ENCODE measurements at regions not wholly inside any gene's neighbourhood (a gene's known extent, or its start where the extent isn't known, plus 50 kb on each side); places are given as distances from the start of the nearest gene placed in this dataset.

- H3K27ac ChIP-seq (ENCODE audit: low read length) = no peak overlapping the region
- H3K9me3 ChIP-seq (ENCODE audit: control insufficient read depth, insufficient read depth, low read length) = no peaks in the 10 kb centered on the region
- DNase-seq (ENCODE audit: low read depth, low spot score) = no peak
- H3K27me3 ChIP-seq (ENCODE audit: control insufficient read depth, insufficient read depth, low read length) = no peaks in the 10 kb centered on the region
- peaks cover 8% of the 10 kb centered on the region; the same call in 1 of the 2 replicates for H3K4me1 ChIP-seq (ENCODE audit: control insufficient read depth, insufficient read depth, low read length)
- no peak overlapping the region for H3K4me3 ChIP-seq (ENCODE audit: low read length)
- no CpG with 5 or more reads among the region's 17 CpGs for WGBS (ENCODE audit: insufficient coverage, insufficient read length)
- no peaks in the 10 kb centered on the region for H3K36me3 ChIP-seq (ENCODE audit: control insufficient read depth, insufficient read depth, low read length)
Measured at GRCh38 chr16:85211271-85211801, 99.1 kb upstream of the CIBAR2 start.

- Histone ChIP-seq H3K36me3 (ENCODE audit: control insufficient read depth, insufficient read depth, low read length) (no peaks in the 10 kb centered on the region), H3K27me3 (ENCODE audit: control insufficient read depth, insufficient read depth, low read length) (no peaks in the 10 kb centered on the region), H3K9me3 (ENCODE audit: control insufficient read depth, insufficient read depth, low read length) (no peaks in the 10 kb centered on the region), H3K27ac (ENCODE audit: low read length) (no peak overlapping the region), H3K4me3 (ENCODE audit: low read length) (no peak overlapping the region), H3K4me1 (ENCODE audit: control insufficient read depth, insufficient read depth, low read length) (peaks cover 3% of the 10 kb centered on the region; the same call in 1 of the 2 replicates)
- no peak for DNase-seq (ENCODE audit: low read depth, low spot score)
- no CpG with 5 or more reads among the region's 28 CpGs for WGBS (ENCODE audit: insufficient coverage, insufficient read length)
Measured at GRCh38 chr16:85213926-85214675, 101.8 kb upstream of the CIBAR2 start.

- DNase-seq (ENCODE audit: low read depth, low spot score) = no peak
- Histone ChIP-seq H3K4me3 (ENCODE audit: low read length) (no peak overlapping the region; the same call in 1 of the 2 replicates), H3K27me3 (ENCODE audit: control insufficient read depth, insufficient read depth, low read length) (no peaks in the 10 kb centered on the region), H3K36me3 (ENCODE audit: control insufficient read depth, insufficient read depth, low read length) (no peaks in the 10 kb centered on the region), H3K4me1 (ENCODE audit: control insufficient read depth, insufficient read depth, low read length) (peaks cover 4% of the 10 kb centered on the region; the same call in 1 of the 2 replicates), H3K9me3 (ENCODE audit: control insufficient read depth, insufficient read depth, low read length) (no peaks in the 10 kb centered on the region), H3K27ac (ENCODE audit: low read length) (no peak overlapping the region)
- WGBS (ENCODE audit: insufficient coverage, insufficient read length) = no CpG with 5 or more reads among the region's 8 CpGs
Measured at GRCh38 chr16:85215478-85216118, 103.3 kb upstream of the CIBAR2 start.

GRCh38 chr16:85216522-85217375, 104.5 kb upstream of the CIBAR2 start:
- no peak for DNase-seq (ENCODE audit: low read depth, low spot score)

GRCh38 chr16:85220125-85220839, 108.0 kb upstream of the CIBAR2 start:
- Histone ChIP-seq H3K27ac (ENCODE audit: low read length) (no peak overlapping the region), H3K36me3 (ENCODE audit: control insufficient read depth, insufficient read depth, low read length) (no peaks in the 10 kb centered on the region), H3K4me3 (ENCODE audit: low read length) (no peak overlapping the region), H3K4me1 (ENCODE audit: control insufficient read depth, insufficient read depth, low read length) (peaks cover 9% of the 10 kb centered on the region), H3K9me3 (ENCODE audit: control insufficient read depth, insufficient read depth, low read length) (no peaks in the 10 kb centered on the region), H3K27me3 (ENCODE audit: control insufficient read depth, insufficient read depth, low read length) (no peaks in the 10 kb centered on the region)
- WGBS (ENCODE audit: insufficient coverage, insufficient read length) = no CpG with 5 or more reads among the region's 31 CpGs
- DNase-seq (ENCODE audit: low read depth, low spot score) = no peak

More at GRCh38 chr16:85216522-85217375, 104.5 kb upstream of the CIBAR2 start:
- Histone ChIP-seq H3K27me3 (ENCODE audit: control insufficient read depth, insufficient read depth, low read length) (no peaks in the 10 kb centered on the region), H3K4me1 (ENCODE audit: control insufficient read depth, insufficient read depth, low read length) (peaks cover 9% of the 10 kb centered on the region), H3K9me3 (ENCODE audit: control insufficient read depth, insufficient read depth, low read length) (no peaks in the 10 kb centered on the region), H3K4me3 (ENCODE audit: low read length) (no peak overlapping the region), H3K27ac (ENCODE audit: low read length) (no peak overlapping the region), H3K36me3 (ENCODE audit: control insufficient read depth, insufficient read depth, low read length) (no peaks in the 10 kb centered on the region)
- WGBS (ENCODE audit: insufficient coverage, insufficient read length) = no CpG with 5 or more reads among the region's 19 CpGs

- Histone ChIP-seq H3K27me3 (ENCODE audit: control insufficient read depth, insufficient read depth, low read length) (no peaks in the 10 kb centered on the region), H3K36me3 (ENCODE audit: control insufficient read depth, insufficient read depth, low read length) (no peaks in the 10 kb centered on the region), H3K4me1 (ENCODE audit: control insufficient read depth, insufficient read depth, low read length) (peaks cover 9% of the 10 kb centered on the region), H3K4me3 (ENCODE audit: low read length) (no peak overlapping the region), H3K27ac (ENCODE audit: low read length) (no peak overlapping the region), H3K9me3 (ENCODE audit: control insufficient read depth, insufficient read depth, low read length) (no peaks in the 10 kb centered on the region)
- no CpG with 5 or more reads among the region's 27 CpGs for WGBS (ENCODE audit: insufficient coverage, insufficient read length)
- no peak for DNase-seq (ENCODE audit: low read depth, low spot score)
Measured at GRCh38 chr16:85220964-85221731, 108.9 kb upstream of the CIBAR2 start.

- H3K36me3 ChIP-seq (ENCODE audit: control insufficient read depth, insufficient read depth, low read length) = no peaks in the 10 kb centered on the region
- no peaks in the 10 kb centered on the region for H3K9me3 ChIP-seq (ENCODE audit: control insufficient read depth, insufficient read depth, low read length)
- H3K4me3 ChIP-seq (ENCODE audit: low read length) = no peak overlapping the region
- DNase-seq (ENCODE audit: low read depth, low spot score) = no peak
- WGBS (ENCODE audit: insufficient coverage, insufficient read length) = no CpG with 5 or more reads among the region's 12 CpGs
- H3K27me3 ChIP-seq (ENCODE audit: control insufficient read depth, insufficient read depth, low read length) = no peaks in the 10 kb centered on the region
- no peak overlapping the region for H3K27ac ChIP-seq (ENCODE audit: low read length)
- peaks cover 9% of the 10 kb centered on the region for H3K4me1 ChIP-seq (ENCODE audit: control insufficient read depth, insufficient read depth, low read length)
Measured at GRCh38 chr16:85221771-85222154, 109.5 kb upstream of the CIBAR2 start.

GRCh38 chr16:85222155-85222863, 110.0 kb upstream of the CIBAR2 start:
- H3K9me3 ChIP-seq (ENCODE audit: control insufficient read depth, insufficient read depth, low read length) = no peaks in the 10 kb centered on the region
- DNase-seq (ENCODE audit: low read depth, low spot score) = no peak
- H3K4me1 ChIP-seq (ENCODE audit: control insufficient read depth, insufficient read depth, low read length) = peaks cover 9% of the 10 kb centered on the region
- no peak overlapping the region for H3K4me3 ChIP-seq (ENCODE audit: low read length)
- no CpG with 5 or more reads among the region's 23 CpGs for WGBS (ENCODE audit: insufficient coverage, insufficient read length)
- H3K36me3 ChIP-seq (ENCODE audit: control insufficient read depth, insufficient read depth, low read length) = no peaks in the 10 kb centered on the region
- no peak overlapping the region for H3K27ac ChIP-seq (ENCODE audit: low read length)
- no peaks in the 10 kb centered on the region for H3K27me3 ChIP-seq (ENCODE audit: control insufficient read depth, insufficient read depth, low read length)

GRCh38 chr16:85225257-85225656, 113.0 kb upstream of the CIBAR2 start:
- Histone ChIP-seq H3K4me1 (ENCODE audit: control insufficient read depth, insufficient read depth, low read length) (peaks cover 13% of the 10 kb centered on the region), H3K4me3 (ENCODE audit: low read length) (no peak overlapping the region), H3K36me3 (ENCODE audit: control insufficient read depth, insufficient read depth, low read length) (no peaks in the 10 kb centered on the region), H3K27me3 (ENCODE audit: control insufficient read depth, insufficient read depth, low read length) (no peaks in the 10 kb centered on the region), H3K9me3 (ENCODE audit: control insufficient read depth, insufficient read depth, low read length) (no peaks in the 10 kb centered on the region), H3K27ac (ENCODE audit: low read length) (no peak overlapping the region)
- no CpG with 5 or more reads among the region's 9 CpGs for WGBS (ENCODE audit: insufficient coverage, insufficient read length)
- no peak for DNase-seq (ENCODE audit: low read depth, low spot score)

Measured in iPS DF 6.9 (cell line).